Neural cell (in vitro differentiated cells): ENCODE measurements at regions not wholly inside any gene's neighbourhood (a gene's known extent, or its start where the extent isn't known, plus 50 kb on each side); places are given as distances from the start of the nearest gene placed in this dataset.

Experiments
- EP300 ChIP-seq: fragments of 450-650 bp; conservative IDR thresholded peaks from 2 replicates; pipeline ENCODE4 v1.6.1; 2014; ENCODE audit warnings: antibody characterized with exemption, mild to moderate bottlenecking, moderate library complexity; ENCODE audit not compliant: poor library complexity, severe bottlenecking
- MXI1 ChIP-seq: fragments of 450-650 bp; conservative IDR thresholded peaks from 2 replicates; pipeline ENCODE4 v1.6.1; 2014; ENCODE audit warnings: antibody characterized with exemption, mild to moderate bottlenecking; ENCODE audit not compliant: poor library complexity, severe bottlenecking
- POLR2AphosphoS5 ChIP-seq: IDR thresholded peaks from 2 replicates; pipeline ENCODE4 v1.6.1; 2012
- TF ChIP-seq, protein P1 (sequence below): fragments of 450-650 bp; IDR thresholded peaks from 2 replicates; pipeline ENCODE4 v1.5.1; 2014; ENCODE audit warnings: antibody characterized with exemption, mild to moderate bottlenecking, moderate library complexity; ENCODE audit not compliant: poor library complexity, severe bottlenecking

DNA sequence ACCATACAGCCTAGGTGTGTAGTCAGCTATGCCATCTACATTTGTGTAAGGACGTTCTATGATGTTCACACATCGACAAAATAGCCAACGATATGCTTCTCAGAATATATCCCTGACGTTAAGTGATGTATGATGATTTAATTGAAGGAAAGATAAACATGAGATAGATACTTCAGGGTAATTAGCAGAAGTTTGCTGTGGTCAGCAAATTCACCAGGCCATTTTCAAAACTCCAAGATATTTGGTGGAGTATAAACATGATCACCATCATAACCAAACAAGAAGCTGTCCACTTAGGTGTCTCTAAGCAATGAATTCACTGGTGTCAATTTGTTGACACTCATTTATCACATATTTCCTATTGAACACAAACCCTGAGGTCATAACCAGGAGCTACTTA lies 885.6 kb upstream of the NR2F2 start:
- TF ChIP-seq MXI1 = no peak
- TF ChIP-seq POLR2AphosphoS5 = no peak
- TF ChIP-seq, protein P1, sequence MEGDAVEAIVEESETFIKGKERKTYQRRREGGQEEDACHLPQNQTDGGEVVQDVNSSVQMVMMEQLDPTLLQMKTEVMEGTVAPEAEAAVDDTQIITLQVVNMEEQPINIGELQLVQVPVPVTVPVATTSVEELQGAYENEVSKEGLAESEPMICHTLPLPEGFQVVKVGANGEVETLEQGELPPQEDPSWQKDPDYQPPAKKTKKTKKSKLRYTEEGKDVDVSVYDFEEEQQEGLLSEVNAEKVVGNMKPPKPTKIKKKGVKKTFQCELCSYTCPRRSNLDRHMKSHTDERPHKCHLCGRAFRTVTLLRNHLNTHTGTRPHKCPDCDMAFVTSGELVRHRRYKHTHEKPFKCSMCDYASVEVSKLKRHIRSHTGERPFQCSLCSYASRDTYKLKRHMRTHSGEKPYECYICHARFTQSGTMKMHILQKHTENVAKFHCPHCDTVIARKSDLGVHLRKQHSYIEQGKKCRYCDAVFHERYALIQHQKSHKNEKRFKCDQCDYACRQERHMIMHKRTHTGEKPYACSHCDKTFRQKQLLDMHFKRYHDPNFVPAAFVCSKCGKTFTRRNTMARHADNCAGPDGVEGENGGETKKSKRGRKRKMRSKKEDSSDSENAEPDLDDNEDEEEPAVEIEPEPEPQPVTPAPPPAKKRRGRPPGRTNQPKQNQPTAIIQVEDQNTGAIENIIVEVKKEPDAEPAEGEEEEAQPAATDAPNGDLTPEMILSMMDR = no peak
- TF ChIP-seq EP300 = no peak
